ENCODE measurements at regions not wholly inside any gene's neighbourhood (a gene's known extent, or its start where the extent isn't known, plus 50 kb on each side); places are given as distances from the start of the nearest gene placed in this dataset.
"Not testable (repeated sequence)": the region's sequence is repeated elsewhere in the genome, so short reads cannot be mapped to it uniquely, and the experiment has no call there.

DNA sequence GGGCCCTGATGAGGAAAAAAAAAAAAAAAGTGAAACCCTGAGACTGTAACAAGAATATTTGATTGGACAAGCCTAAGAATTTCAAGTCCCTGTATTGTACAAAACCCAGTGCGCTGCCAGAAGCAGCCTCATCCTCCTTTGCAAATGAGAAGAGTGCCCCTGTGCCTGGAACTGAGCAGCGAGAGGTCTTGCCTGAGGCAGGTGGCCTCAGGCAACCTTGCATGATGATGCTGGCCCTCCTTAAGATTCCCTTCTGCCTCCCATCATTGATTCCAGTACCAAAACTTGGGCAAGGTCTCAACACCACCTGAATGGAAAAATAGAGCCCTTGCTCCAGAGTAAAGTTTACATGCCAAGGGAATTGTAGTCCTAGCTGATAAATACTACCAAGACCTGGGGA lies 129.6 kb upstream of the RAB4A start:
- no peak for DNase-seq

DNA sequence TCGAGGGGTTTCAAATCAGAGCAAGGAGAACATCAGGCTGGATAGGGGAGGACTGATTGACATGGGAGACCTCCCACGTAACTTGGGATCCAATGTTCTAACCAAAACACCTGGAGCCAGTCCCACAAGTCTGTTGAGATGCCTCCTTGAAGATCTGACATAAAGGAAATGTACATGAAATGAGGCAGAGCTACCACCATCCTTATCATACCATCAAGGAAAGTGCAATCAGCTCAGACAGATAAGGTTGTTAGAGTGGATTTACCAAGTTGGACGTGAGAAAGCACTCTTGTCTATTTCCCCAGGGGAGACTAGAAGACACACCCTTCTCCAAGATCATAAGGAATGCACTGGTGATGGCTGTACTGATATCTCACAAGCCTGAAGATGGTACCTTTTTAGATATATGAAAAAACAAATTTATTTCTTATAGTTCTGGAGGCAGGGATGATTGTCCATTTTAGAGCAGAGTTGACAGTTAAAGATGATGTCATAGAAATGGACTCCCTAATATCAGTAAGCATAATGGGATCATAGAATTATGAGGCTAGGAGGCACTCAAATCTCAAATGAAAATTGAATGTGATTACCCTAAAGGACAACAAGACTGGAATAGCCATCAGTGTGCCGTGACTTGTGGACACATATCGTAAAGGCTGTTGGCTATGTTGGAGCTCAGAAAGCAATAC lies 129.1 kb upstream of the RAB4A start:
- no peak for DNase-seq

DNA sequence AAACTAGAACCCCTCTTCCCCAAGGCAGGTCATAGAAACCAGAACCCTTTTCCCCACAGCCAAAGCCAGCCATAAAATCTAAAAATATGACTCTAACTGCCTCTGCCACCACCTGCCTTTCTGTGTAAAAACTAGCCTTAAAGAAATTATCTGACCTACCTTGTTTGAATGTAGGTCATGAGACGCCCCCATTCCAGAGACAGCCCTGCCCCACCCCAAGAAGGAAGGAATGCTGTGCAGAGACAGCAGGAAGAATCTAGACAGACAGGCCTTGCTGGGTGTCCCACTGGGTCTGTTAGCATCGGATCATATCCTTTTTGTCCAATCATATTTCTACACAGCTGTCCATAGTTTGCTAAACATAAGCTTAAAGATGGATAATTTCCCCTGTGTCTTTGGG lies 128.4 kb upstream of the RAB4A start:
- DNase-seq = no peak

DNA sequence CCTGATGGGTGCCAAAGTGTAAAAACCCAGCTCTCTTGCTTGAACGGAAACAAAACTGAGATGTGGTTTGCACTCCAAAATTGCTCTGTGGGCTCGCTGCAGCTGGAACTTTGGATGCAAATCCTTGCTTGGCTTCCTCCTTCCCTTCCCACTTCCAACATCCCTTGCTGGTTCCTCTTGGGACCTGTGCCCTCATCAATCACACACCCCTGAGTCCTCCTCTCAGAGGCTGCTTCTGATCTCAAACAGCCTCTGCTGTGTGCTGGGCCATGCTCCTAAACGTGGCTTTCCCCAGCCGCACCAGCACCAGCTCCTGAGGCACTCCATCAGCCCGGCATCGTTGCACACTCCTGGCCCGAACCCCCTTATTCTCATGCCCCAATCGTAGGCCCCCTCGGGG lies 124.3 kb upstream of the RAB4A start:
- DNase-seq = no peak

DNA sequence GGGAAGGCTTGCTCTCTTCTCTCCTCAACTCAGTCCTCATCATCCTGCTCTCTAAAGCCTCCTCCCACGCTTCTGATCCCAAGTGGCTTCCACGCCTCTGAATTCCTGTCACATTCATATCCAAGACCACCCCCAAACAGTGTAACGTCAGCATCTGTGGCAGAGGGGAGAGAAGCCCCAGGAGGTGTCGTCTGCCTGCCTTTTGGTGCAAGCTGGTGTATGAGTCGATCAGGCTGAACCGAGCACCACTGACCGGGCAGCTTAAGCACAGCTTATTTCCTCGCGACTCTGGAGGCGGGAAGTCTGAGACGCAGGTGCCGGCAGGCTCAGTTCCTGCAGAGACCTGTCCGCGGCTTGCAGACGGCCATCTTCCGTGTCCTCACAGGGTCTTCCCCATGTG lies 123.8 kb upstream of the RAB4A start:
- peak; percentile 60 for DNase-seq

DNA sequence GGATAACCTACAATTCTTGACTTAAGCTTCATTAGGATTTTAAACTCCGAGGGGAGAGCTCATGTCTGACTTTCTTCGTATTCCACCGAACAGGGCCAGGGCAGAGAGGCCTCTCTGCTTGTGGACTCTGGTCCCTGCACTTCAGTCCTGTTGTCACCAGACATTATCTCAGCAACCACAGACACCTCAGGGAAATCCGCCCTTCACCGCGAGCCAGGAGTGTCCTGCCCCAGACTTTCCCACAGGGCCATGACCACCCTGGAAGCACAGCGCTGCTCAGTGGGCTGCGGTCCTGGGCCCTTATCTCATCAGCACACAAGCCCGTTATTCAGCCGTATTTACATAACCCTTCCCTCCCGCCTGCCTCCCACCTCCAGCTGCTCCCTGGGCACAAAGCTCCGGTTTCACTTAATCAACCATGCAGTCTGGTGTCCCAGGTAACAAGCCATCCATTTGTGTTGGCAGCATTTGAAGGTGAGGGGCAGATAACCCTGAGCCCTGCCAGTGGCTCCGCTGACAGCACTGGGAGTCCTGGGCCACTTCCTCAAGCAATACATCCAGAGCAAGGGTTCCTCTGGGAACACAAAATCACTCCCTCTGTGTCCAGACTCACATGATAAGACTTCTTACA lies 122.8 kb upstream of the RAB4A start:
- peak; percentile 58 for DNase-seq

GRCh38 chr1:229148743-229149142 lies 122.2 kb upstream of the RAB4A start:
- no peak for DNase-seq

DNA sequence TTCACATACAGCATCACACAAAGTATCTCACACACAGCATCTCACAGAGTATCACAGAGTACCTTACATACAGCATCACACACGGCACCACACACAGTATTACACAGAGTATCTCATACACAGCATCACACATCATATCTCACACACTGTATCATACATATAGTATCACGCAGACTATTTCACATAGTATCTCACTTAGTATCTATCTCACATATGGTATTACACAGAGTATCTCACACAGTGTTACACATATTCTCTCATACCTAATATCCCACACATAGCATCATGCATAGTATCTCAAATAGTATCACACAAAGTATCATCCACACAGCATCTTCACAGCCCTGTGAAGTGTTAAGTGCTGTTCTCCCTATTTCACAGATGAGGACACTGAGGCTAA lies 121.5 kb upstream of the RAB4A start:
- DNase-seq = no peak

DNA sequence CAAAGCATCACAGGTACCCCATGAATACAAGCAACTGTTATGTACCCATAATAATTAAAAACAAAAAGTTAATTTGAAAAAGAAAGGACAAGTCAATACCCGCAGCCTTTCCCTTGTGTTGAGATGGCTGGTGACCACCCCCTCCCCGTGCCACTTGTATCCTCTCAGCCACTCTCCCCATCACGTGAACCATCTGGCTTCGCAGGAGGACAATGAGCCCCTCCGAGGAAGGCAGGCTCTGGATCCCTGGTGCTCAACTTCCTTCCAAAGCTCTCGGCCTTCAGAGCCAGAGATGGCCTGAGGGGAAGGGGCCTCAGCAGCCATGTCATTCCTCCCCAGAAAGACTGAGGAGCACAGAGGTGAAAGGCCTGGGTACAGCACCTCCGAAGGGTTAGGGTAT lies 120.4 kb upstream of the RAB4A start:
- DNase-seq = no peak

DNA sequence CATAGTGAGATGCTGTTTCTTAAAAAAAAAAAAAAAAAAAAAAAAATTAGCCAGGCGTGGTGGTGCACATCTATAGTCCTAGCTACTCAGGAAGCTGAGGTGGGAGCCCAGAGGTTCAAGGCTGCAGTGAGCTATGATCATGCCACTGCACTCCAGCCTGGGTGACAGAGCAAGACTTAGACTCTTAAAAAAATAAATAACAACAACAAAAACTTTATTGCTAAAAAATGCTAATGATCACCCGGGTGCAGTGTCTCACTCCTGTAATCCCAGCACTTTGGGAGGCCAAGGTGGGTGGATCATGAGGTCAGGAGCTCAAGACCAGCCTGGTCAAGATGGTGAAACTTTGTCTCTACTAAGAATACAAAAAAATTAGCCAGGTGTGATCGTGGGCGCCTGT lies 119.5 kb upstream of the RAB4A start:
- DNase-seq = not testable (repeated sequence)

DNA sequence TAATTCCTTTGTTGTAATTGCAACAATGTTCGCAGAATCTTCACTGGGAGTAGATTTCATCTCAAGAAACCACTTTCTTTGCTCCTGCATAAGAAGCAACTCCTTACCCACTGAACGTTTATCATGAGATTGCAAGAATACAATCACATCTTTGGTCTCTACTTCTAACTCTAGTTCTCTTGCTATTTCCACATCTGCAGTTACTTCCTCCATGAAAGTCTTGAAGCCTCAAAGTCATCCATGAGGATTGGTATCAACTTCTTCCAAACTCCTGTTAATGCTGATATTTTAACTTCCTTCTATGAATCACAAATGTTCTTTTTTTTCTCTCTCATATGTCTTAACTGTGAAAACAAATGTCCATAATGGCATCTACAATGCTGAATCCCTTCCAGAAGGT lies 118.6 kb upstream of the RAB4A start:
- DNase-seq = no peak

DNA sequence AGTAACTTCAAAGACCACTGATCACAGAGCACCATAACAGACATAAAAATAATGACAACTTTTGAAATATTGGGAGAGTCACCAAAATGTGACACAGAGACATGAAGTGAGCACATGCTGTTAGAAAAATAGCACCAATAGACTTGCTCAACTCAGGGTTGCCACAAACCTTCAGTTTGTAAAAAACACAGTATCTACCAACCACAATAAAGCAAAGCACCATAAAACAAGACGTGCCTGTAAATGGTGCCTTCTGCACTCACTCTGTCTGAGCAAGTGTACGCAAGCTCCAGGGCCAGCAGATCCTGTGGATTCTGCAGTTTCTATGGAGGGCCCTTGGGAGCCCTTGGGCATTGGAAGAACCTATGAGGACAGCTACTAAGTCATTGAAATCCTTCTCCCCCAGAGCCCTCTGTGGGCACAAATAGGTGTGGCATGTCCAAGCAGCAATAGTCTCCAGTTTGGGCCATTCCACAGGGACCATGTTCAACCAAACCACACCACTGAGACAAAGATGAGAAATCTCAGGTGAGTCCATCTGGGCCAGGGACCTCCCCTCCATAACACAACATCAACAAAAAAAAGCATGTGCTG lies 116.9 kb upstream of the RAB4A start:
- no peak for DNase-seq

DNA sequence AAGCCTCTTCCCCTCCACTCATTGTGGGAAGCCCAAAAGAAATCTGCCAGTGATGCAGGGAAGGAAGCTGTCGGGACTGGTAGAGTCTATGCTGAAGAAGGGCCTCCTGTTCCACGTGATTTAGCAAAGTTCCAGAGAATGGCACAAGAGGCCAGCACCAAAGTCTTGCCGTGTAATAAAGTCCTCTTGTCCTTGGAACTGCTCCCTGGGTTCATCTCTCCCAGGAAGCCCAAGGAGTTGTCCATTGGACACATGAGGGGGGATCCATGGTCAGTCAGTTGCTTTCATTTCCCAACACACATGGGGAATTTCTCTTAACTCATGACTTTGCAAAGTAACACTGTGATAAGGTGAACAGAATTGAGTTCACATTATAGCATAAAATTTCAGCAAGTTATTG lies 116.1 kb upstream of the RAB4A start:
- DNase-seq = no peak

DNA sequence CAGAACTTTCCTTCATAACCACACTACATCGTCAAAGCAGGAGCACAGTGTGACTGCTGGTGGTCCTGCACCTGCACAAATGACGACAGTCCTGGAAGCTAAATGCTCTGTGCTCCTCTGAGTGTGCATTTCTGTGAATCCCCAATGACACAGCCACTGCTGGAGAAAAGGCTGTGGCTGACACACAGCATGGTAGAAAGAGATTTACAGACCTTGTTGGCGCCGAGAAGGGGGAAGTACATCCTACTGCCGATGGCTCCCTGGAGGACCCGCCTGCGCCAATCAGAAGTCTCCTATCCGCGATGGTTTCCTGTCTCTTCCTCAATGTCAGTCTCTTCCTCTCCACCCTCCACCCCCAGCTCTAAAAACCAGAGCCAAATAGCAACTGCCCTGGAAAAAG lies 115.4 kb upstream of the RAB4A start:
- no peak for DNase-seq

GRCh38 chr1:229156872-229157271 lies 114.0 kb upstream of the RAB4A start:
- peak; percentile 38 for DNase-seq

- no peak for DNase-seq
These were observed 113.4 kb upstream of the RAB4A start for GRCh38 chr1:229157480-229157879.

DNA sequence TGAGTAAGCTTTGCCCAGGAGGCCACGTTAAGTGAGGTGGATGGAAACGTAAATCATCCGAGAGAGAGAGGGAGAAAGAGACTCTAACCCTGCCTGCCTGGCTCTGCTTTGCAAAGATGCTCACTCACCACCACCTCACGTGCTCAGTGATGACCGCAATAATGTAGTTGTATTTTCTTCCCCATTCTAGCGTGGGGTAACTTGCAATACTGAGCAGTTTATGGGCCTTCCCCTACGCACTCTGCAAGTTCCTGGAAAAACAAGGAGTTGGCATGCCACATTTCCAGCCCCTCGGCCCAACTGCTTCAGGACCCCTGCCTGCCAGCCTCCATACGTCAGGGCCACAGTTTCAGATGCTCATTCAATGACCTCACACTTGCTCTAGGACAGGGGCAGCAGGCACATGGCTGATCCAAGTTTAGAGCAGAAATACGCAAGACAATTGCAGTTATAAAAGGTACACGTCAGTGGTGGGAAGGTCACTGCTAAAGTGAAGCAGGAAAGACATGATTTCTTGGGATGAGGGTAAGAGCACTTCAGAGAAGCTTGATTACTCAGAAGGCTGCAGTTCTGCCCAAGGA lies 112.5 kb upstream of the RAB4A start:
- DNase-seq = peak; percentile 40

GRCh38 chr1:229158927-229159326 lies 112.0 kb upstream of the RAB4A start:
- DNase-seq = no peak

GRCh38 chr1:229159668-229160544 lies 111.0 kb upstream of the RAB4A start:
- peak; percentile 37 for DNase-seq

DNA sequence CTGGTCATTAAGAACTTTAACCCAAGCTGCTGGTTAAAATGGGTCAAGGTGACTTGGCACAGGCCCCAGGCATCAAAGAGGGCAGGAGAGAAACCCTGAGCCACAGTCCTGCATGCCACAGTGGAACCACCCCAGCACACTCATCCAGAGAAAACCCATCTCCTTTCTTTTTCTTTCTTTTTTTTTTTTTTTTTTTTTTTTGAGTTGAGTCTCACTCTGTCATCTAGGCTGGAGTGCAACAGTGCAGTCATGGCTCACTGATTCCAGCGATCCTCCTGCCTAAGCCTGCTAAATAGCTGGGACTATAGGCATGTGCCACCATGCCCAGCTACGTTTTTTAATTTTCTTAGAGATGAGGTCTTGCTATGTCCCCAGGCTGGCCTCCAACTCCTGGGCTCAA lies 109.2 kb upstream of the RAB4A start:
- no peak for DNase-seq

DNA sequence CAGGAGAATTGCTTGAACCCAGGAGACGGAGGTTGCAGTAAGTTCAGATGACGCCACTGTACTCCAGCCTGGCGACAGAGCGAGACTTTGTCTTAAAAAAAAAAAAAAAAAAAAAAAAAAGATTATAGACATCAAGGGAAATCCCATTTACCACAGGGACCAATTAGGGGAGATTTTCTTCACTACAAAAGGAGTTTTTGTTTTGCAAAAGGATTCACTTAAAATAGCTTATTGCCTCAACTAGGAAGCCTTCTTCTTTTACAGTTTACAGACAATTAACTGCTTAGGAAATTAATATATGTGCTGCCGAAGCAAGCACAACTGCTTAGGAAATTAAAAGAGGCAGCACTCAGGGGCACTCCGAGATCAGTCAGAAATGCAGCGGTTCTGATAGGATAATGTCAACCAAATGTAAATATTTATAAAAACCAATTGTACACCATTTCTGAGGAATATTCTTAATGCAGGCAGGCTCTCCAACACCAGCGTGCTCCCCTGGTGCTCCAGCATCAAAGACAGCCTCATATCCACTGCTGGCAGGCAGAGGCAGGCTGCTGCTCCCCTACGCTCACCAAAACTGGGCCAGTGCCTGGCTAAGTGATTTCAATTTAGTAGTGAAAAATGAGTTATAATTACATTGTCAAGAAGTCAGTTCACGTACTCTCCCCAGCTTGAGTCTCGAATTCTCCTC lies 107.9 kb upstream of the RAB4A start:
- DNase-seq = no peak

DNA sequence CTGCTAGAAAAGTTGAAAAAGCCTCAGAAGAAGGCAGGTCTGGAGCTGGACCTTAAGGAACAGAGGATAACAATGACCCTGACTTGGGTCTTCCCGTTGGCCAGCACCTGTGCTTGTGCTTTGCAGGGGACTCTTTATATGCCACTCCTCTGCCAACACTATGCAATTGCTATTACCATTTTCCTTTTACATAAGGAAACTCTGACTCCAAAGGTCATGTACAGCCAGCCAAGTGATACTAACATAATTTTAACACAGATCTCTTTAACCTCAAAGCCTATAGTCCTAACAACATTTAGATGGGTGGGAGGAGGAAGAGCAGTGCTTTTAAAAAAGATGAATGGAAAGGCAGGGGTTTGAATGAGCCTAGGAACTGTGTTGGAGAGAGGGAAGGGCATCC lies 106.6 kb upstream of the RAB4A start:
- DNase-seq = no peak
